ENCODE measurements at regions not wholly inside any gene's neighbourhood (a gene's known extent, or its start where the extent isn't known, plus 50 kb on each side); places are given as distances from the start of the nearest gene placed in this dataset.
A peak's percentile ranks its signal among the peaks of the same experiment; 100 is the strongest.

DNA sequence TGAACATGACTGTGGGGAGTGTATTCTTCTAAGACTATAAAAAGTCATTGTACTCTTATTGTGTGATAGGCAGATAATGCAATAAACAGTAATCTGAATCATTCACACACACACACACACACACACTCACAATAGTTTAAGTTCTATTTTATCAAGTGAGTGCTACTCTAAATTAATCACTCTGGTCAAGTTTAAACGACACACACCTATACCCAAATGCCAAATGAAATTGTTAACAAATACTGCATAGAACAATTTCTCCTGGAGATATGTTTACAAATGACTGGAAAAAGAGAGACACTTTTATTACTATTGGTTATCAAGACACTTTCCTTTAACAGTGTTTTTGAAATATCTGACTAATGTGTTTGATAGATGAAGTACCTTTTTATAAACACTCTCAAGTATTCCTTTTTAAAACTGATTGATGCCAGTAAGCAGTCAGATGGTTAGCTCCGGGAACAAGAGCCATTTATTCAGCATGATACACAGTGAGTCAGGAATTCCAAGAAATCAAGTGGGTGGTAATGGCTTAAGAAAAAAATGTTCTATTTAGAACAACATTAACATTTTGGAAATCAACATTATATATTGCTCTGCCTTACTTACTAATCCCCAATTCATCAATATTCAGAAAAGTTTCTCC lies 521.6 kb upstream of the ST8SIA4 start:
- Histone ChIP-seq H3K27me3 (ENCODE audit: control insufficient read depth in 1 of 2, insufficient read depth in 1 of 2, low read length in 2 of 2) (no peaks in the 10 kb centered on the region), H2BK12ac (ENCODE audit: low read length in 2 of 2) (no peak overlapping the region), H3K27ac (ENCODE audit: low read length, poor library complexity, severe bottlenecking) (no peak overlapping the region), H3K4ac (ENCODE audit: low read depth in 1 of 2, low read length in 2 of 2) (no peak overlapping the region), H2BK5ac (ENCODE audit: low read depth, low read length, poor library complexity, severe bottlenecking) (no peak overlapping the region), H3K36me3 (ENCODE audit: control insufficient read depth in 1 of 2, insufficient read depth in 2 of 2, low read depth in 1 of 2, low read length in 2 of 2) (no peaks in the 10 kb centered on the region), H3K9ac (ENCODE audit: low read length) (peak overlapping the region; percentile 86), H3K14ac (ENCODE audit: low read length in 2 of 2) (no peak overlapping the region), H3K18ac (ENCODE audit: low read depth in 1 of 2, low read length in 2 of 2) (no peak overlapping the region), H3K23ac (ENCODE audit: low read length in 2 of 2) (no peak overlapping the region), H4K91ac (ENCODE audit: low read length) (no peak overlapping the region), H3K4me1 (ENCODE audit: control insufficient read depth, insufficient read depth, low read depth, low read length) (no peaks in the 10 kb centered on the region), H3K79me1 (replicated peaks; ENCODE audit: low read length, poor library complexity, severe bottlenecking) (no peaks in the 10 kb centered on the region), H4K8ac (ENCODE audit: low read length) (no peak overlapping the region), H2BK15ac (ENCODE audit: low read depth, poor library complexity, severe bottlenecking) (no peak overlapping the region), H3K4me3 (ENCODE audit: insufficient read depth in 1 of 2, low read depth in 1 of 2, low read length in 2 of 2) (no peak overlapping the region), H3K9me3 (ENCODE audit: control insufficient read depth, low read length) (no peaks in the 10 kb centered on the region), H3K4me2 (ENCODE audit: low read length, poor library complexity, severe bottlenecking) (no peak overlapping the region), H2AK5ac (ENCODE audit: low read length, severe bottlenecking) (no peak overlapping the region), H2AFZ (ENCODE audit: low read depth, low read length) (no peak overlapping the region), H2BK120ac (ENCODE audit: low read depth, low read length) (no peak overlapping the region)
- DNase-seq: peak; percentile 73
- 21% methylated on average over 2 of the region's 2 CpGs for WGBS

DNA sequence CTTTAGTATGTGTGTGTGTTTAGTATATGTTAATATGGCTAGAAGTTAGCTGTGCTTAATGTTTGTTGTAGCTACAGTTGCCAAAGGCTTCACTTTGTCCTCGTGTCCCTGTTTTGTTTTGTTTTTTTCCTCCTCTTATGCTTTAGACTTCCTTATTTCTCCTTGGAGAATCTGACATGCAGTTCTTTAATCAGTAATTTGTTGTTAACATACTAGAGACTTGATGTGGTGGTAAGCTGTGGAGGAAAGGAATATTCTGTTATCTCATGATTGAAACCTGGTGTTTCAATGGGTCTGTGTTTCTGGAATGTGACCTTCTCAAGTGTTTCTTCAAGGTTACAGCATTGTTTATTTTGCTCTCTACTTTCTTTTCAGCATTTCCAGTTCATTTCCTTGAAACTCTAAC lies 515.6 kb upstream of the ST8SIA4 start:
- Histone ChIP-seq H4K91ac (ENCODE audit: low read length) (no peak overlapping the region), H3K23ac (ENCODE audit: low read length in 2 of 2) (no peak overlapping the region), H3K4ac (ENCODE audit: low read depth in 1 of 2, low read length in 2 of 2) (no peak overlapping the region), H3K27me3 (ENCODE audit: control insufficient read depth in 1 of 2, insufficient read depth in 1 of 2, low read length in 2 of 2) (no peaks in the 10 kb centered on the region), H2AFZ (ENCODE audit: low read depth, low read length) (no peak overlapping the region), H2AK5ac (ENCODE audit: low read length, severe bottlenecking) (no peak overlapping the region), H2BK5ac (ENCODE audit: low read depth, low read length, poor library complexity, severe bottlenecking) (no peak overlapping the region), H3K9ac (ENCODE audit: low read length) (peak overlapping the region; percentile 48), H3K14ac (ENCODE audit: low read length in 2 of 2) (no peak overlapping the region), H3K27ac (ENCODE audit: low read length, poor library complexity, severe bottlenecking) (no peak overlapping the region), H4K8ac (ENCODE audit: low read length) (no peak overlapping the region), H2BK120ac (ENCODE audit: low read depth, low read length) (no peak overlapping the region), H3K18ac (ENCODE audit: low read depth in 1 of 2, low read length in 2 of 2) (no peak overlapping the region), H3K4me1 (ENCODE audit: control insufficient read depth, insufficient read depth, low read depth, low read length) (no peaks in the 10 kb centered on the region), H2BK12ac (ENCODE audit: low read length in 2 of 2) (no peak overlapping the region), H2BK15ac (ENCODE audit: low read depth, poor library complexity, severe bottlenecking) (no peak overlapping the region), H3K4me2 (ENCODE audit: low read length, poor library complexity, severe bottlenecking) (no peak overlapping the region), H3K79me1 (replicated peaks; ENCODE audit: low read length, poor library complexity, severe bottlenecking) (no peaks in the 10 kb centered on the region), H3K4me3 (ENCODE audit: insufficient read depth in 1 of 2, low read depth in 1 of 2, low read length in 2 of 2) (no peak overlapping the region), H3K9me3 (ENCODE audit: control insufficient read depth, low read length) (no peaks in the 10 kb centered on the region), H3K36me3 (ENCODE audit: control insufficient read depth in 1 of 2, insufficient read depth in 2 of 2, low read depth in 1 of 2, low read length in 2 of 2) (no peaks in the 10 kb centered on the region)
- peak; percentile 68 for DNase-seq
- WGBS: no CpG with 5 or more reads among the region's 1 CpG

DNA sequence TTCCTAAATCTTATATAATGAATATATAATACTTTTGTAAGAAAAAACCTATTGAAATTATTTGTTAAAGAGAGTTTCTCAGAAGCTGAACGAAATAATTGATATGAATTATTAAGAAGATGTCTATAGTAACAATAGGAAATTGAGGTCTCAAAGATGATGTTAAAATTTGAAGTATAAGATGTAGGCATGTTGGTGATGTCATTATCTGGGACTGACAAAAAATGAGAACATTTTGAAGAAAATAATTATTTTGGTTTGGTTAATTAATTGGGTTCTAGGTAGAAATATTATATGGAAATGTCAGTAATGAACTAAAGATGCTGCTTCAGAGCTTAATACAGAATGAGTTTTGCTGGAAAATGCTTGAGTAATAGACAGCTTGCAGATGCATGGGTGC lies 501.4 kb upstream of the ST8SIA4 start:
- Histone ChIP-seq H2BK12ac (ENCODE audit: low read length in 2 of 2) (no peak overlapping the region), H3K4me1 (ENCODE audit: control insufficient read depth, insufficient read depth, low read depth, low read length) (no peaks in the 10 kb centered on the region), H4K91ac (ENCODE audit: low read length) (no peak overlapping the region), H2BK120ac (ENCODE audit: low read depth, low read length) (no peak overlapping the region), H3K9me3 (ENCODE audit: control insufficient read depth, low read length) (no peaks in the 10 kb centered on the region), H2AFZ (ENCODE audit: low read depth, low read length) (no peak overlapping the region), H3K9ac (ENCODE audit: low read length) (no peak overlapping the region), H3K4me3 (ENCODE audit: insufficient read depth in 1 of 2, low read depth in 1 of 2, low read length in 2 of 2) (no peak overlapping the region), H2BK5ac (ENCODE audit: low read depth, low read length, poor library complexity, severe bottlenecking) (no peak overlapping the region), H3K18ac (ENCODE audit: low read depth in 1 of 2, low read length in 2 of 2) (no peak overlapping the region), H3K27ac (ENCODE audit: low read length, poor library complexity, severe bottlenecking) (no peak overlapping the region), H2AK5ac (ENCODE audit: low read length, severe bottlenecking) (no peak overlapping the region), H3K4me2 (ENCODE audit: low read length, poor library complexity, severe bottlenecking) (no peak overlapping the region), H3K14ac (ENCODE audit: low read length in 2 of 2) (no peak overlapping the region), H2BK15ac (ENCODE audit: low read depth, poor library complexity, severe bottlenecking) (no peak overlapping the region), H3K36me3 (ENCODE audit: control insufficient read depth in 1 of 2, insufficient read depth in 2 of 2, low read depth in 1 of 2, low read length in 2 of 2) (no peaks in the 10 kb centered on the region), H3K27me3 (ENCODE audit: control insufficient read depth in 1 of 2, insufficient read depth in 1 of 2, low read length in 2 of 2) (no peaks in the 10 kb centered on the region), H3K23ac (ENCODE audit: low read length in 2 of 2) (no peak overlapping the region), H3K4ac (ENCODE audit: low read depth in 1 of 2, low read length in 2 of 2) (no peak overlapping the region), H3K79me1 (replicated peaks; ENCODE audit: low read length, poor library complexity, severe bottlenecking) (no peaks in the 10 kb centered on the region), H4K8ac (ENCODE audit: low read length) (no peak overlapping the region)
- 59% methylated on average over 1 of the region's 1 CpG for WGBS
- DNase-seq: no peak

DNA sequence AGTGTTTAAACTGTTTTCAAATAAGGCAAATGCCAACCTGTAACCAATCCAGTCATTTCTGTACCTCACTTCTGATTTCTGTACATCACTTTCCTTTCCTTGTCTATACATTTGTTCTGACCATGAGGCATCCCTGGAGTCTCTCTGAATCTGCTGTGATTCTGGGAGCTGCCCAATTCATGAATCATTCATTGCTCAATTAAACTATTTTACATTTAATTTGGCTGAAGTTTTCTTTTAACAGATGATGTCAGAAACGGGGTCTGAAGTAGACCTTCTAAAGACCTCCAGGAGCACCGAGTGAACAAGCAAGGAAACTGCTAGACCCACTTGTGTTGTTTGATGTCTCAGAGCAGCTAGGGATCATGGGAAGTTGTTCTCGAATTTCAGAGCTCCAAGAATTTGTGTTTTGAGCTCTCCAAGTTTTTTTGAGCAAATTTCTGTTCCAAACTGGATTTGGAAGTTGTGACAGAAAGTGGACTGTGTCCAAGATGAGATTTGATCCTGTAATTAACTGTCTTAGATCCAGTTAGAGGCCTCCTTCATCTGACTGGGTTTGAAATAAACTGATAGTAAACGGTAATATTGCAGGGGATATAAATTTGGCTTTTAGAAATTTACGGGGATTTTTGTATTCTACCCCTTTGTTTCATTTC lies 490.8 kb upstream of the ST8SIA4 start:
- H2AK5ac ChIP-seq (ENCODE audit: low read length, severe bottlenecking): no peak overlapping the region
- no peak overlapping the region for H4K91ac ChIP-seq (ENCODE audit: low read length)

More for the DNA sequence above, 490.8 kb upstream of the ST8SIA4 start:
- Histone ChIP-seq H3K4ac (ENCODE audit: low read depth in 1 of 2, low read length in 2 of 2) (no peak overlapping the region), H2AFZ (ENCODE audit: low read depth, low read length) (no peak overlapping the region), H3K27me3 (ENCODE audit: control insufficient read depth in 1 of 2, insufficient read depth in 1 of 2, low read length in 2 of 2) (no peaks in the 10 kb centered on the region), H3K4me1 (ENCODE audit: control insufficient read depth, insufficient read depth, low read depth, low read length) (no peaks in the 10 kb centered on the region), H2BK120ac (ENCODE audit: low read depth, low read length) (no peak overlapping the region), H2BK12ac (ENCODE audit: low read length in 2 of 2) (no peak overlapping the region), H3K27ac (ENCODE audit: low read length, poor library complexity, severe bottlenecking) (no peak overlapping the region), H4K8ac (ENCODE audit: low read length) (no peak overlapping the region), H3K4me3 (ENCODE audit: insufficient read depth in 1 of 2, low read depth in 1 of 2, low read length in 2 of 2) (no peak overlapping the region), H3K23ac (ENCODE audit: low read length in 2 of 2) (no peak overlapping the region), H2BK5ac (ENCODE audit: low read depth, low read length, poor library complexity, severe bottlenecking) (no peak overlapping the region), H3K18ac (ENCODE audit: low read depth in 1 of 2, low read length in 2 of 2) (no peak overlapping the region), H2BK15ac (ENCODE audit: low read depth, poor library complexity, severe bottlenecking) (no peak overlapping the region), H3K79me1 (replicated peaks; ENCODE audit: low read length, poor library complexity, severe bottlenecking) (no peaks in the 10 kb centered on the region), H3K36me3 (ENCODE audit: control insufficient read depth in 1 of 2, insufficient read depth in 2 of 2, low read depth in 1 of 2, low read length in 2 of 2) (no peaks in the 10 kb centered on the region), H3K14ac (ENCODE audit: low read length in 2 of 2) (no peak overlapping the region), H3K4me2 (ENCODE audit: low read length, poor library complexity, severe bottlenecking) (no peak overlapping the region), H3K9ac (ENCODE audit: low read length) (peak overlapping the region; percentile 54), H3K9me3 (ENCODE audit: control insufficient read depth, low read length) (no peaks in the 10 kb centered on the region)
- DNase-seq: no peak
- 75% methylated on average over 3 of the region's 5 CpGs for WGBS

Measured in mesenchymal stem cell (in vitro differentiated cells and primary cell).